Upper lobe of left lung (tissue), 6 donors: ENCODE measurements at regions not wholly inside any gene's neighbourhood (a gene's known extent, or its start where the extent isn't known, plus 50 kb on each side); places are given as distances from the start of the nearest gene placed in this dataset.
A peak's percentile ranks its signal among the peaks of the same experiment; 100 is the strongest.

Experiments
- ATAC-seq, 2 donors: fragments of 200-7000 bp; cut with Tn5 transposase; one replicate each; pipeline ENCODE4 v1.9.1; 2022; ENCODE audit warnings: mild to moderate bottlenecking in 2 of 2, moderate library complexity in 2 of 2; ENCODE audit not compliant: low FRiP score in 2 of 2
- DNase-seq, 2 donors: peaks; one replicate each; pipeline ENCODE4 v3.0.0-alpha.2; 2019 to 2020
- H3K27ac ChIP-seq, 4 donors: fragments of 200-600 bp; sonication (generic); one replicate each; pipeline ENCODE4 v1.5.1; 2016 to 2019
- H3K27me3 ChIP-seq, 4 donors: fragments of 200-600 bp; sonication (generic); one replicate each; pipeline ENCODE4 v1.5.1; 2017 to 2019
- H3K36me3 ChIP-seq, 4 donors: fragments of 200-600 bp; sonication (generic); one replicate each; pipeline ENCODE4 v1.5.1; 2016 to 2019
- H3K4me1 ChIP-seq, 4 donors: fragments of 200-600 bp; sonication (generic); one replicate each; pipeline ENCODE4 v1.5.1; 2018 to 2019
- H3K4me3 ChIP-seq, 4 donors: fragments of 200-600 bp; sonication (generic); one replicate each; pipeline ENCODE4 v1.5.1; 2017 to 2019; ENCODE audit warnings: mild to moderate bottlenecking in 2 of 4, moderate library complexity in 1 of 4
- H3K9me3 ChIP-seq, 4 donors: fragments of 200-600 bp; sonication (generic); one replicate each; pipeline ENCODE4 v1.5.1; 2018 to 2019
- EP300 ChIP-seq, 4 donors: sonication (generic); formaldehyde crosslinking; IDR thresholded peaks; one replicate each; pipeline ENCODE4 v1.5.1; 2017; ENCODE audit warnings: antibody characterized with exemption in 4 of 4, control low read depth in 2 of 4
- POLR2A ChIP-seq, 4 donors: fragments of 450-650 bp; IDR thresholded peaks; one replicate each; pipeline ENCODE4 v1.5.1; 2016 to 2017; ENCODE audit warnings: antibody characterized with exemption in 4 of 4, mild to moderate bottlenecking in 2 of 4
- POLR2AphosphoS5 ChIP-seq, 2 donors: sonication (generic); formaldehyde crosslinking; IDR thresholded peaks; one replicate each; pipeline ENCODE4 v1.5.1; 2017; ENCODE audit warnings: antibody characterized with exemption in 2 of 2
- WGBS, 2 donors: methylation state at CpG; one replicate each; pipeline ENCODE4 v1.1.5; 2017 to 2018; 5-methylcytosine and 5-hydroxymethylcytosine counted together
- TF ChIP-seq, protein P1 (sequence below), 6 experiments: fragments of 450-650 bp in 4 of 6; fragments of 200-600 bp in 2 of 6; sonication (generic) in 2 of 6; IDR thresholded peaks; one replicate each; pipeline ENCODE4 v1.5.1; 2016 to 2019; ENCODE audit warnings: antibody characterized with exemption in 6 of 6
- donor health status: DM: no; HTN: no; CAD: no; lungs with moderate emphysema.
- donor health status: DM: no; HTN: yes; CAD: no; lungs with severe emphysema.

DNA sequence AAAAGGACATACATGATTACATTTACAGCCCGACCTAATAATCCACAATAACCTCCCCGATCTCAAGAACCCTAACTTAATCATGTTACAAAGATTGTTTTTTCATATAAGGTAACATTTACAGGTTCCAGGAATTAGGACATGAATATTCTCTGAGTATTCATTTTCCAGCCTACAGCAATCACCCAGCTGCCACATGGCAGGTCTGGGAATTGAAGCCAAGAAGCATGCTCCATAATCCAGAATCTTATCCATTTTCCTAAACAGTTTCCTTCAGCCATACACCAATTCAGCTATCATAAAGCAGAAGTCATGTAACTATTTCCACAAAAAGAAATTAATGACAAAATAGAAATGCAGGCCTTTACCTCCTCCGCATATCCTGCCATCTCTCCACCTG, 163.4 kb downstream of the CAAP1 start:
- no peak overlapping the region for H3K27ac ChIP-seq
- H3K4me1 ChIP-seq: no peaks in the 10 kb centered on the region
- H3K27me3 ChIP-seq: no peaks in the 10 kb centered on the region
- 91 to 92% methylated on average over 3 of the region's 3 CpGs for WGBS, 2 donors
- ATAC-seq: no peak
- H3K4me3 ChIP-seq: no peak overlapping the region
- H3K9me3 ChIP-seq: no peaks in the 10 kb centered on the region
- DNase-seq: no peak
- TF ChIP-seq POLR2A (IDR thresholded peaks at IDR 0.05) (no peak), EP300 (IDR thresholded peaks at IDR 0.05) (no peak), POLR2AphosphoS5 (IDR thresholded peaks at IDR 0.05) (no peak)
- TF ChIP-seq, protein P1, sequence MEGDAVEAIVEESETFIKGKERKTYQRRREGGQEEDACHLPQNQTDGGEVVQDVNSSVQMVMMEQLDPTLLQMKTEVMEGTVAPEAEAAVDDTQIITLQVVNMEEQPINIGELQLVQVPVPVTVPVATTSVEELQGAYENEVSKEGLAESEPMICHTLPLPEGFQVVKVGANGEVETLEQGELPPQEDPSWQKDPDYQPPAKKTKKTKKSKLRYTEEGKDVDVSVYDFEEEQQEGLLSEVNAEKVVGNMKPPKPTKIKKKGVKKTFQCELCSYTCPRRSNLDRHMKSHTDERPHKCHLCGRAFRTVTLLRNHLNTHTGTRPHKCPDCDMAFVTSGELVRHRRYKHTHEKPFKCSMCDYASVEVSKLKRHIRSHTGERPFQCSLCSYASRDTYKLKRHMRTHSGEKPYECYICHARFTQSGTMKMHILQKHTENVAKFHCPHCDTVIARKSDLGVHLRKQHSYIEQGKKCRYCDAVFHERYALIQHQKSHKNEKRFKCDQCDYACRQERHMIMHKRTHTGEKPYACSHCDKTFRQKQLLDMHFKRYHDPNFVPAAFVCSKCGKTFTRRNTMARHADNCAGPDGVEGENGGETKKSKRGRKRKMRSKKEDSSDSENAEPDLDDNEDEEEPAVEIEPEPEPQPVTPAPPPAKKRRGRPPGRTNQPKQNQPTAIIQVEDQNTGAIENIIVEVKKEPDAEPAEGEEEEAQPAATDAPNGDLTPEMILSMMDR (IDR thresholded peaks at IDR 0.05): no peak
- H3K36me3 ChIP-seq: no peaks in the 10 kb centered on the region

GRCh38 chr9:26727471-26727870, 165.1 kb downstream of the CAAP1 start:
- TF ChIP-seq POLR2A (IDR thresholded peaks at IDR 0.05): no peak
- TF ChIP-seq, protein P1 (IDR thresholded peaks at IDR 0.05): no peak
- no peaks in the 10 kb centered on the region for H3K4me1 ChIP-seq

GRCh38 chr9:26725573-26725972, 167.0 kb downstream of the CAAP1 start:
- no peaks in the 10 kb centered on the region for H3K36me3 ChIP-seq
- TF ChIP-seq POLR2A (IDR thresholded peaks at IDR 0.05): no peak
- no peak for TF ChIP-seq EP300 (IDR thresholded peaks at IDR 0.05)
- TF ChIP-seq, protein P1 (IDR thresholded peaks at IDR 0.05): no peak
- no peak for TF ChIP-seq POLR2AphosphoS5 (IDR thresholded peaks at IDR 0.05)
- H3K4me1 ChIP-seq: no peaks in the 10 kb centered on the region
- ATAC-seq (no peak), DNase-seq (no peak)
- no peaks in the 10 kb centered on the region for H3K9me3 ChIP-seq
- no peak overlapping the region for H3K27ac ChIP-seq
- WGBS, 2 donors: 69 to 71% methylated on average over 3 of the region's 3 CpGs
- no peak overlapping the region for H3K4me3 ChIP-seq
- H3K27me3 ChIP-seq: no peaks in the 10 kb centered on the region

More at GRCh38 chr9:26727471-26727870, 165.1 kb downstream of the CAAP1 start:
- DNase-seq (no peak), ATAC-seq (no peak)
- no peak overlapping the region for H3K27ac ChIP-seq
- H3K4me3 ChIP-seq: no peak overlapping the region
- no peaks in the 10 kb centered on the region for H3K36me3 ChIP-seq
- 79 to 85% methylated on average over 3 of the region's 3 CpGs for WGBS, 2 donors
- H3K27me3 ChIP-seq: no peaks in the 10 kb centered on the region
- no peaks in the 10 kb centered on the region for H3K9me3 ChIP-seq

GRCh38 chr9:26723486-26723885, 169.1 kb downstream of the CAAP1 start:
- 35 to 36% methylated on average over 8 to 9 of the region's 9 CpGs for WGBS, 2 donors
- DNase-seq (peak in 1 of 2 donors; percentile 29), ATAC-seq (peak in 1 of 2 donors; percentile 53)
- TF ChIP-seq POLR2A (IDR thresholded peaks at IDR 0.05) (no peak), POLR2AphosphoS5 (IDR thresholded peaks at IDR 0.05) (no peak), EP300 (IDR thresholded peaks at IDR 0.05) (no peak)
- TF ChIP-seq, protein P1 (IDR thresholded peaks at IDR 0.05): peak in 2 of 6 experiments; percentile 17 to 24
- Histone ChIP-seq H3K4me3 (no peak overlapping the region), H3K4me1 (no peaks in the 10 kb centered on the region), H3K27ac (no peak overlapping the region), H3K36me3 (no peaks in the 10 kb centered on the region), H3K27me3 (no peaks in the 10 kb centered on the region), H3K9me3 (no peaks in the 10 kb centered on the region)

DNA sequence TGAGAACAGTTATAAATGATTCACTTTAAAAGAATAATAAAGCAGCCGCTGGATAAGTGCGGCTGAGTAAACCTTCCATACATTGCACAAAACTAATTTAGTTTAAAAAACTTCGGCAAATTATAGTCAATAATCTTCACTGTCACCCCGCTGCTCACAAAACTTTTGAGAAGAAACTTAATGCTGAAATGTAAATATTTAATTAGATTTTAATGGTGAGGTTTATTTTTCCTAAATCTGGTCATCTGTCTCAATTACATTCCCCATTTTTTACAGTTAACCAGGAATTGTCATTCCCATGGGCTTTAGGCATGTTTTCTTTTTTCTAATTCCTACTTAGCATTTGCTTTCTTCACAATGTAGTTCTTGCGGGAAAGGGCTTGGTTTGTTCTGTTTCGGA, 169.8 kb downstream of the CAAP1 start:
- no peaks in the 10 kb centered on the region for H3K4me1 ChIP-seq
- WGBS, 2 donors: 49 to 53% methylated on average over 6 of the region's 6 CpGs
- ATAC-seq: no peak

More for the DNA sequence above, 169.8 kb downstream of the CAAP1 start:
- no peaks in the 10 kb centered on the region for H3K36me3 ChIP-seq
- no peaks in the 10 kb centered on the region for H3K9me3 ChIP-seq
- H3K27ac ChIP-seq: no peak overlapping the region
- no peak for TF ChIP-seq POLR2A (IDR thresholded peaks at IDR 0.05)
- TF ChIP-seq EP300 (IDR thresholded peaks at IDR 0.05): no peak
- TF ChIP-seq POLR2AphosphoS5 (IDR thresholded peaks at IDR 0.05): no peak
- TF ChIP-seq, protein P1 (IDR thresholded peaks at IDR 0.05): no peak
- no peaks in the 10 kb centered on the region for H3K27me3 ChIP-seq
- H3K4me3 ChIP-seq: no peak overlapping the region
- no peak for DNase-seq
